HG03575 (cell line): ENCODE measurements at regions not wholly inside any gene's neighbourhood (a gene's known extent, or its start where the extent isn't known, plus 50 kb on each side); places are given as distances from the start of the nearest gene placed in this dataset.
"Not testable (repeated sequence)": the region's sequence is repeated elsewhere in the genome, so short reads cannot be mapped to it uniquely, and the experiment has no call there.

Source experiments
- ATAC-seq: cut with Tn5 transposase; IDR thresholded peaks from one replicate; pipeline ENCODE4 v1.9.1; 2021; ENCODE audit not compliant: unreplicated experiment, insufficient number of reproducible peaks, low FRiP score; ENCODE audit errors: extremely low read depth

- ATAC-seq, result not testable (repeated sequence)
These were observed 134.2 kb upstream of the SFSWAP start for GRCh38 chr12:131576734-131577133.

GRCh38 chr12:131577766-131578165 is 133.1 kb upstream of the SFSWAP start:
- ATAC-seq, result no peak

GRCh38 chr12:131578828-131579470 is 131.9 kb upstream of the SFSWAP start:
- no peak for ATAC-seq

- ATAC-seq, result no peak
These were observed 127.7 kb upstream of the SFSWAP start for GRCh38 chr12:131583090-131583712.

GRCh38 chr12:131586269-131586668 is 124.6 kb upstream of the SFSWAP start:
- no peak for ATAC-seq

- no peak for ATAC-seq
These were observed 124.1 kb upstream of the SFSWAP start for GRCh38 chr12:131586761-131587160.

GRCh38 chr12:131587565-131587964 is 123.3 kb upstream of the SFSWAP start:
- ATAC-seq, result no peak

- ATAC-seq, result no peak
These were observed 121.5 kb upstream of the SFSWAP start for GRCh38 chr12:131589221-131589897.

- ATAC-seq, result no peak
These were observed 120.9 kb upstream of the SFSWAP start for GRCh38 chr12:131589966-131590365.

GRCh38 chr12:131591136-131591535 is 119.8 kb upstream of the SFSWAP start:
- ATAC-seq, result no peak

GRCh38 chr12:131591714-131592709 is 118.9 kb upstream of the SFSWAP start:
- no peak for ATAC-seq

- peak; percentile 90 for ATAC-seq
These were observed 117.9 kb upstream of the SFSWAP start for GRCh38 chr12:131592972-131593371.

GRCh38 chr12:131593406-131593805 is 117.5 kb upstream of the SFSWAP start:
- ATAC-seq, result no peak

GRCh38 chr12:131596115-131596514 is 114.8 kb upstream of the SFSWAP start:
- no peak for ATAC-seq

- no peak for ATAC-seq
These were observed 113.6 kb upstream of the SFSWAP start for GRCh38 chr12:131597333-131597732.

- no peak for ATAC-seq
These were observed 112.2 kb upstream of the SFSWAP start for GRCh38 chr12:131598717-131599116.

- no peak for ATAC-seq
These were observed 111.4 kb upstream of the SFSWAP start for GRCh38 chr12:131599190-131600159.

GRCh38 chr12:131600160-131600532 is 110.7 kb upstream of the SFSWAP start:
- no peak for ATAC-seq
